22Rv1 (cell line): ENCODE measurements at regions not wholly inside any gene's neighbourhood (a gene's known extent, or its start where the extent isn't known, plus 50 kb on each side); places are given as distances from the start of the nearest gene placed in this dataset.
"Not testable (repeated sequence)": the region's sequence is repeated elsewhere in the genome, so short reads cannot be mapped to it uniquely, and the experiment has no call there.

Experiments
- H3K27ac ChIP-seq: fragments of 450-650 bp; 2 replicates; pipeline ENCODE4 v1.5.1; 2017
- ZFX ChIP-seq: fragments of 450-650 bp; IDR thresholded peaks from 2 replicates; pipeline ENCODE4 v1.6.1; 2017; ENCODE audit warnings: antibody characterized with exemption, borderline replicate concordance
- TF ChIP-seq, protein P1 (sequence below): fragments of 450-650 bp; IDR thresholded peaks from 2 replicates; pipeline ENCODE4 v1.5.1; 2017; ENCODE audit warnings: mild to moderate bottlenecking

DNA sequence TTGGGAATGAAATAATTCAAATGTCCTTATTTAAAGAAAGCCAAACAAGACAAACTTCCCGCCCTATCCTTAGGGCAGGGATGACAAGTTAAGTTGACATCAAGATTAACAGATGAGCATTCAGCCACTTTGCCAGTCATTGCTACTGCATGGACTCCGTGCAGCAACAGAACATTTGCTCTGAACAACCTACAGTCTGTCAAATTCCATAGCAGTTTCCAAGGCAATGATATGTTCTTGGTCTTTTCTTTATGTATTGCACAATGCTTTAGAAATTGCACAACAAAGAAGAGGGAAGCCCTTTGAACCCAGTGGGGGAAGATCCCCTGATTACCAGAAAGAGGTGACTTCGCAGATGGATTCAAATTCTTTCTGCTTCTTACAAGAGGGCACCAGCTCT, 269.8 kb downstream of the BCAT1 start:
- H3K27ac ChIP-seq: no peak overlapping the region
- TF ChIP-seq, protein P1, sequence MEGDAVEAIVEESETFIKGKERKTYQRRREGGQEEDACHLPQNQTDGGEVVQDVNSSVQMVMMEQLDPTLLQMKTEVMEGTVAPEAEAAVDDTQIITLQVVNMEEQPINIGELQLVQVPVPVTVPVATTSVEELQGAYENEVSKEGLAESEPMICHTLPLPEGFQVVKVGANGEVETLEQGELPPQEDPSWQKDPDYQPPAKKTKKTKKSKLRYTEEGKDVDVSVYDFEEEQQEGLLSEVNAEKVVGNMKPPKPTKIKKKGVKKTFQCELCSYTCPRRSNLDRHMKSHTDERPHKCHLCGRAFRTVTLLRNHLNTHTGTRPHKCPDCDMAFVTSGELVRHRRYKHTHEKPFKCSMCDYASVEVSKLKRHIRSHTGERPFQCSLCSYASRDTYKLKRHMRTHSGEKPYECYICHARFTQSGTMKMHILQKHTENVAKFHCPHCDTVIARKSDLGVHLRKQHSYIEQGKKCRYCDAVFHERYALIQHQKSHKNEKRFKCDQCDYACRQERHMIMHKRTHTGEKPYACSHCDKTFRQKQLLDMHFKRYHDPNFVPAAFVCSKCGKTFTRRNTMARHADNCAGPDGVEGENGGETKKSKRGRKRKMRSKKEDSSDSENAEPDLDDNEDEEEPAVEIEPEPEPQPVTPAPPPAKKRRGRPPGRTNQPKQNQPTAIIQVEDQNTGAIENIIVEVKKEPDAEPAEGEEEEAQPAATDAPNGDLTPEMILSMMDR: no peak
- no peak for TF ChIP-seq ZFX

DNA sequence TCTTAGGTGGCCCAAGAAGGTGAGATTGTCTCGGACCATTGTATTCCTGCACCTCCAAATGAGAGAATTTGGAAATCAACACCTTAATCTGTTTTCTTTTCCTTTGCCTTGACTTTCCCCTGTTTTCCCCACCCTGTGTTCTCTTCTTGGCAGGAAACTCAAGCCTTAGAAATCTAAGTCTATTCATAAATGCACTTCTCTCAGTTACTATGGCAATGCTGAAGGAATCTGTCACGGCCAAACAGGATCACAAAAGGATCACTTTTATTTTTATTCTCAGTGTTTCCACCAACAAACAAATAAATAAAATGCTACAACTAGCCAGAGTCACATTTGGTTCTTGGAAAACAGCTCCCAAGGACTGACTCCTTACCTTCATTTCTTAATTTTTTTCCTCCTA, 270.5 kb downstream of the BCAT1 start:
- TF ChIP-seq, protein P1: no peak
- TF ChIP-seq ZFX: no peak
- H3K27ac ChIP-seq: no peak overlapping the region

DNA sequence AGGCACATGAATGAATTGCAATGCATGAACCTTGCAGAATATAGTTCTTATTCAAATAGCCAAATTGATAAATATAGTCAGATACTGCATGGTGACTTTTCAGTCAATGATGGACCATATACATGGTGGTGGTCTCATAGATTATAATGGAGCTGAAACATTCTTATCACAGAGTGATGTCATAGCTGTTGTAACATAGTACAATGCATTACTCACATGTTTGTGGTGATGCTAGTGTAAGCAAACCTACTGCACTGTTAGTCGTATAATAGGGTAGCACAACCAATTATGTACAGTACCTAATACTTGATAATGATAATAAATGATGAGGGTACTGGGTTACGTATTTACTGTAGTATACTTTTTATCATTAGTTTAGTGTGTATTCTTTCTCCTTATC, 280.3 kb downstream of the BCAT1 start:
- no peak overlapping the region for H3K27ac ChIP-seq
- TF ChIP-seq ZFX: no peak
- TF ChIP-seq, protein P1: no peak

DNA sequence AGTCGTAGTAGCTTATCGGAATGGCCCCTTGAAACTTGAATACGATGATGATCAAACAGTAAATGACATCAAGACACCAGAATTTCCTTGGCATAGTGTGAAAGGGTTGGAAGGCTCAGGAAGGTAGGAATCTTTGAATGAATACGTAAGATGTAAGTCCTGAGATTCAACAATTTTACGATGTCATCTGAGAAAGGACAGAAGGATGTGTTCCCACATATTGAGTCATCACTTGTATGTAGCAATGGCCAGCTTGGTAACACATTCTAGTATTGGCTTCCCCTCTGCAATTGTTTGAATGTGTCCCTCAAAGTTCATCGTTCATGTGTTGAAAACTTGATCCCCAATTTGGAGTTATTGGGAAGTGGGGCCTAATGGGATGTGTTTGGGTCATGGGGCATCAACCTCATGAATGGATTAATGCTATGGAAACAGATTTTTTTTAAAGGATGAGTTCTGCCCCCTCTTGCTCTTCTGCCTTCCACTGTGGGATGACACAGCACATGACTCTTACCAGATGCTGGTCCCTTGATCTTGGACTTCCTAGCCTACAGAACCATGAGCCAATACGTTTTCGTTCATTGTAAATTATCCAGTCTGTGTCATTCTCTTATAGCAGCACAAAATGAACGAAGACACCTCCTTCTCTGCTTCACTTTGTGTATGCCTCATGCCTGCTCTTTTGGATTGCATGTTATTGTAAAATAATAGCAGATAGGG, 284.6 kb downstream of the BCAT1 start:
- no peak overlapping the region for H3K27ac ChIP-seq
- no peak for TF ChIP-seq ZFX
- TF ChIP-seq, protein P1: no peak

DNA sequence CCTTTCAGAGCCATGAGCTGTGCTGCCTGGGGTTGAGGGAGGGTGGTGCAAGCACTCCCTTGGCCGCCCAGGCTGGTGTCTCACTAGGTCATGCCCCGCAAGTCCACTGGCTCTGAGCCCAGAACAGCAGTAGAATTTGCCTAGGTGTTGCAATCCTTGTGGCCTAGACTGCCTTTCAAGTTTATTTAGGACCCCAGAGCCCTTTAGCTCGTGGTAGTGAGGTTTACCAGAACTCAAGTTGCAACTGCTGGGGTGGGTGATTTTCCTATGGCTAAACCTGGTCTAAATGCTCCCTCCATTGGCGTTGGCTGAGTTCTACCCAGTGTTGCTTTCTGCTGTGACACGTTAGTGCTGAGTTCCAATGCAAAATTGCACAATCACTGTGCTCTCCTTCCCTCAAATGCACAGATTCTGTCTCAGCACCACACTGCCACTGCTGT, 287.2 kb downstream of the BCAT1 start:
- no peak for TF ChIP-seq ZFX
- TF ChIP-seq, protein P1: no peak
- no peak overlapping the region for H3K27ac ChIP-seq

DNA sequence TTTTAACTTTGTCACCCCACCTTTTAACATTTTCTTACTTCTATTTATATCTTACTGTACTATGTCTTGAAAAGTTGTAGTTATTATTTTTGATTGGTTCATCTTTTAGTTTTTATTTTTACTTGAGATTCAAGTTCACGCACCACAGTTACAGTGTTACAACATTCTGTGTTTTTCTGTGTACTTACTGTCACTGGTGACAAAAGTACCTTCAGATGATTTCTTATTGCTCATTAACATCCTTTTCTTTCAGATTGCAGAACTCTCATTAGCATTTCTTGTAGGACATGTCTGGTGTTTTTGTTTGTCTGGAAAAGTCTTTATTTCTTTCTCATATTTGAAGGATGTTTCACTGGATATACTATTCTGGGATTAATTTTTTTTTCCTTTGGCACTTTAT, 289.9 kb downstream of the BCAT1 start:
- TF ChIP-seq, protein P1: no peak
- TF ChIP-seq ZFX: no peak
- H3K27ac ChIP-seq: no peak overlapping the region

DNA sequence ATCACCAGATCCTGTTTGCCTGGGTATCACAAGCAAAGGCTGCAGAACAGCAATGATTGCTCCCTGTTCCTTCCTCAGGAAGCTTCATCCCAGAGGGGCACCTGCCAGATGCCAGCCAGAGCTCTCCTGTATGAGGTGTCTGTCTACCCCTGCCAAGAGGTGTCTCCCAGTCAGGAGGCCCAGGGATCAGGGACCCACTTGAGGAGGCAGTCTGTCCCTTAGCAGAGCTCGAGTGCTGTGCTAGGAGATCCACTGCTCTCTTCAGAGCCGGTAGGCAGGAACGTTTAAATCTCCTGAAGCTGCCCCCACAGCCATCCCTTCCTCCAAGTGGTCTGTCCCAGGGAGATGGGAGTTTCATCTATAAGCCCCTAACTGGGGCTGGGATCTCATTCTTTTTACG, 294.6 kb downstream of the BCAT1 start:
- H3K27ac ChIP-seq: not testable (repeated sequence)

DNA sequence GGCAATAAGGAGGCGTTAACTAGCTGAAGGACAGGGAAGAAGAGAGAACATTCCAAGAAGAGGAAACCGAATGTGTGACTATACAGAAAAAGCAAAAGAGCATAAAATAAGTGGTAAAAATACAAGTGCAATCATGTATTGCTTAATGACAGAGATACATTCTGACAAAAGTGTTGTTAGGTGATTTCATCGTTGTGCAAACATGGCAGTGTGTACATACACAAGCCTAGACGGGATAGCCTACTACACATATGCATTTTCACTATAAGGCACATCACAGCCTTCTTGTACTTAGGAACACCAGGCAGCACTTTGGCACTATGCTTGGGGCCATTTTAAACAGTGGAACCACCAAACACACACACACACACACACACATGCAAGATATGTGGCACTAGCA, 299.3 kb downstream of the BCAT1 start:
- TF ChIP-seq, protein P1: no peak
- no peak for TF ChIP-seq ZFX
- no peak overlapping the region for H3K27ac ChIP-seq
